NB4 (cell line): ENCODE measurements at regions not wholly inside any gene's neighbourhood (a gene's known extent, or its start where the extent isn't known, plus 50 kb on each side); places are given as distances from the start of the nearest gene placed in this dataset.

Experiments
- POLR2A ChIP-seq: IDR thresholded peaks from 2 replicates; pipeline ENCODE4 v1.6.1; 2011; ENCODE audit warnings: mild to moderate bottlenecking; ENCODE audit not compliant: insufficient read length; ENCODE audit errors: extremely low read depth
- TF ChIP-seq, protein P1 (sequence below): IDR thresholded peaks from one replicate; pipeline ENCODE4 v1.5.1; 2012; ENCODE audit warnings: low read depth, low read length

DNA sequence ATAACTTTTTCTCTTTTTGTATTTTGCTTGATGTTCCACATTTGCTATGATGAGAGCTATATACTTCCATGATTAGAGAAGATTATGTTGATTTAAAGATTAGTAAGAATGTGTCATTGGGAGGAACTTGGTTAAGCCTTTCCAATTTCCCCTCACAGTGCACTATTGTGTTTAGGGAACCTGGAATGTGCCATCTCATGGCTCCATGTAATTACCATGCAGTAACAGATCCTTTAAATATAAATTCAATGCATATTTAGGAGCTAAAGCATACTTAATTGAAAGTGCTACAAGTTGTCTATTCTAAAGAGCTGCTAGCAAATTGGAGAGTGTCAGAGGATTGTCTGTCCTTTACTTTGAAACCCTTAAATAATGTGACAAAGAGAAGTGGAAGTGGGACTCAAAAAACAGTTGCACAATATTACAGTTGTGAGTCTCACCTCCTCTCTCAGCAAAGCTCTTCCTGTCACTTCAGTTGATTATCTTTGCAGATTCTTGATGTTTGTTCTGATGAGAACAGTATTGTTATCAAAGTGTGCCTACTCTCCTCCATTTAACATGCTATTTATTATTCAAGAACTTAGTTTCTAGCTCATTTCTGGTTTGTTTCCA, 1162.7 kb upstream of the ZEB2 start:
- TF ChIP-seq POLR2A: no peak
- TF ChIP-seq, protein P1, sequence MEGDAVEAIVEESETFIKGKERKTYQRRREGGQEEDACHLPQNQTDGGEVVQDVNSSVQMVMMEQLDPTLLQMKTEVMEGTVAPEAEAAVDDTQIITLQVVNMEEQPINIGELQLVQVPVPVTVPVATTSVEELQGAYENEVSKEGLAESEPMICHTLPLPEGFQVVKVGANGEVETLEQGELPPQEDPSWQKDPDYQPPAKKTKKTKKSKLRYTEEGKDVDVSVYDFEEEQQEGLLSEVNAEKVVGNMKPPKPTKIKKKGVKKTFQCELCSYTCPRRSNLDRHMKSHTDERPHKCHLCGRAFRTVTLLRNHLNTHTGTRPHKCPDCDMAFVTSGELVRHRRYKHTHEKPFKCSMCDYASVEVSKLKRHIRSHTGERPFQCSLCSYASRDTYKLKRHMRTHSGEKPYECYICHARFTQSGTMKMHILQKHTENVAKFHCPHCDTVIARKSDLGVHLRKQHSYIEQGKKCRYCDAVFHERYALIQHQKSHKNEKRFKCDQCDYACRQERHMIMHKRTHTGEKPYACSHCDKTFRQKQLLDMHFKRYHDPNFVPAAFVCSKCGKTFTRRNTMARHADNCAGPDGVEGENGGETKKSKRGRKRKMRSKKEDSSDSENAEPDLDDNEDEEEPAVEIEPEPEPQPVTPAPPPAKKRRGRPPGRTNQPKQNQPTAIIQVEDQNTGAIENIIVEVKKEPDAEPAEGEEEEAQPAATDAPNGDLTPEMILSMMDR: no peak
